ENCODE measurements at regions not wholly inside any gene's neighbourhood (a gene's known extent, or its start where the extent isn't known, plus 50 kb on each side); places are given as distances from the start of the nearest gene placed in this dataset.

- intact Hi-C loops (cut with DNase I; ENCODE audit: low total_unique reads): no loop called here
- TF ChIP-seq CTCF (IDR thresholded peaks at IDR 0.05) (no peak), POLR2A (IDR thresholded peaks at IDR 0.05) (no peak)
- 27 to 35% methylated on average over 2 of the region's 2 CpGs for WGBS, 2 donors
- no peak for DNase-seq (ENCODE audit: low spot score in 2 of 2)
- no peak overlapping the region for H3K4me3 ChIP-seq (ENCODE audit: low read depth, poor library complexity, severe bottlenecking)
These were observed 436.0 kb downstream of the RAB38 start for GRCh38 chr11:87739261-87739660.

- DNase-seq (ENCODE audit: low spot score in 2 of 2): no peak
- H3K4me3 ChIP-seq (ENCODE audit: low read depth, poor library complexity, severe bottlenecking): no peak overlapping the region
- TF ChIP-seq POLR2A (IDR thresholded peaks at IDR 0.05): no peak
- TF ChIP-seq CTCF (IDR thresholded peaks at IDR 0.05): no peak
- WGBS, 2 donors: 74% methylated on average over 1 of the region's 1 CpG
- intact Hi-C loops (cut with DNase I; ENCODE audit: low total_unique reads): no loop called here
These were observed 438.3 kb downstream of the RAB38 start for GRCh38 chr11:87736928-87737327.

- no peak for DNase-seq (ENCODE audit: low spot score in 2 of 2)
- TF ChIP-seq POLR2A (IDR thresholded peaks at IDR 0.05): no peak
- intact Hi-C loops (cut with DNase I; ENCODE audit: low total_unique reads): no loop called here
- H3K4me3 ChIP-seq (ENCODE audit: low read depth, poor library complexity, severe bottlenecking): no peak overlapping the region
- WGBS, 2 donors: 45 to 49% methylated on average over 3 of the region's 3 CpGs
These were observed 448.7 kb downstream of the RAB38 start for GRCh38 chr11:87726506-87726905.

- no peak overlapping the region for H3K4me3 ChIP-seq (ENCODE audit: low read depth, poor library complexity, severe bottlenecking)
- TF ChIP-seq CTCF (IDR thresholded peaks at IDR 0.05) (no peak), POLR2A (IDR thresholded peaks at IDR 0.05) (no peak)
- DNase-seq (ENCODE audit: low spot score in 2 of 2): no peak
- WGBS, 2 donors: 74 to 81% methylated on average over 1 of the region's 1 CpG
- intact Hi-C loops (cut with DNase I; ENCODE audit: low total_unique reads): no loop called here
These were observed 450.9 kb downstream of the RAB38 start for GRCh38 chr11:87724358-87724757.

GRCh38 chr11:87722756-87723565 is 452.3 kb downstream of the RAB38 start:
- 82 to 84% methylated on average over 10 of the region's 10 CpGs for WGBS, 2 donors
- no peak overlapping the region for H3K4me3 ChIP-seq (ENCODE audit: low read depth, poor library complexity, severe bottlenecking)
- TF ChIP-seq POLR2A (IDR thresholded peaks at IDR 0.05): no peak
- no peak for TF ChIP-seq CTCF (IDR thresholded peaks at IDR 0.05)
- intact Hi-C loops (cut with DNase I; ENCODE audit: low total_unique reads): no loop called here
- DNase-seq (ENCODE audit: low spot score in 2 of 2): no peak

GRCh38 chr11:87719326-87720073 is 455.7 kb downstream of the RAB38 start:
- intact Hi-C loops (cut with DNase I; ENCODE audit: low total_unique reads): no loop called here
- TF ChIP-seq POLR2A (IDR thresholded peaks at IDR 0.05) (no peak), CTCF (IDR thresholded peaks at IDR 0.05) (no peak)
- H3K4me3 ChIP-seq (ENCODE audit: low read depth, poor library complexity, severe bottlenecking): no peak overlapping the region
- no peak for DNase-seq (ENCODE audit: low spot score in 2 of 2)
- 90 to 93% methylated on average over 5 of the region's 5 CpGs for WGBS, 2 donors

Measured in lower leg skin (tissue), 4 donors.